Endothelial cell (in vitro differentiated cells): ENCODE measurements at regions not wholly inside any gene's neighbourhood (a gene's known extent, or its start where the extent isn't known, plus 50 kb on each side); places are given as distances from the start of the nearest gene placed in this dataset.

Experiments used
- DNase-seq: peaks from one replicate; pipeline ENCODE4 v3.0.0; 2021; ENCODE audit warnings: low spot score
- H3K27ac Mint-ChIP-seq: one replicate; pipeline ENCODE4 v1.8.0; 2021; ENCODE audit warnings: mixed read lengths, inconsistent platforms; ENCODE audit not compliant: unreplicated experiment
- H3K27me3 Mint-ChIP-seq: one replicate; pipeline ENCODE4 v1.8.0; 2021; ENCODE audit warnings: mild to moderate bottlenecking, moderate library complexity, mixed read lengths, inconsistent platforms; ENCODE audit not compliant: unreplicated experiment
- H3K36me3 Mint-ChIP-seq: one replicate; pipeline ENCODE4 v1.8.0; 2021; ENCODE audit warnings: mild to moderate bottlenecking, low read depth, mixed read lengths, inconsistent platforms; ENCODE audit not compliant: unreplicated experiment
- H3K4me1 Mint-ChIP-seq: one replicate; pipeline ENCODE4 v1.8.0; 2021; ENCODE audit warnings: mild to moderate bottlenecking, mixed read lengths, inconsistent platforms; ENCODE audit not compliant: unreplicated experiment
- H3K4me3 Mint-ChIP-seq: one replicate; pipeline ENCODE4 v1.8.0; 2021; ENCODE audit warnings: mild to moderate bottlenecking, mixed read lengths, inconsistent platforms; ENCODE audit not compliant: unreplicated experiment
- H3K9me3 Mint-ChIP-seq: one replicate; pipeline ENCODE4 v1.8.0; 2021; ENCODE audit warnings: mixed read lengths, inconsistent platforms; ENCODE audit not compliant: unreplicated experiment
- TF ChIP-seq, protein P1 (sequence below): fragments of 200-600 bp; sonication (generic); IDR thresholded peaks from one replicate; pipeline ENCODE4 v1.5.0; 2021; ENCODE audit warnings: antibody characterized with exemption; ENCODE audit not compliant: unreplicated experiment

DNA sequence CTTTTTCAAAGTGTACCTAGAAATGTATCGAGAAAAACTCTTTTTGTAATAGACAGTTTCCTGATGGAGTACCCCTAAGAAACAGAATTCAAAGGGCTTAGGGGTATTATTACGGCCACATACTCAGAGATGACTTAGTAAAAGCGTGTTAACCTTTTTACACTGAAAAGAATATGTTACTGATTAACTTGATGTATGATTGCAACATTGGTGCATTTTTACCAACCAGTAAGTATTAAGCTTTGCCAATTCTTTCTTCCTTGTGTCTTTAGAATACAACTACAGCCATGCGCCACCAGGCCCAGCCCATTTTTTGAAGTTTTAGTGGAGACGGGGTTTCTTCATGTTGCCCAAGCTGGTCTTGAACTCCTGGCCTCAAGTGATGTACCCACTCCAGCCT is 1997.0 kb upstream of the LRRTM1 start:
- H3K4me1 Mint-ChIP-seq: no peaks in the 10 kb centered on the region

DNA sequence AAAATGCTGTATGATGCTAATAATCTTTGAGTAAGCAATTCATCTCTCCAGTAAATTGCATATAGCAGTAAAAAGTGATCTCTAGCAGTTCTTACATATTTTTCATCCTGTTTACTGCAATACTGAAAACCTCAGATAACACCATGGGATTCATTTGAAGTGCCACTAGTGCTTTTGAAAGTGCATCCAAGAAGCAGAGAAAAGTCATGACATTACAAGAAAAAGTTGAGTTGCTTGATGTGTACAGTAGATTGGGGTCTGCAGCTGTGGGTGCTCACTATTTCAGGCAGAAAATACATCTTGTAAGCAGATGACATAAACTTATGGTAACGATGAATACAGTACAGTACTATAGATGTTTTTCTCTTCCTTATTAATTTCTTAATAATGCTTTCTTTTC is 1984.9 kb upstream of the LRRTM1 start:
- H3K27ac Mint-ChIP-seq: no peak overlapping the region
- H3K9me3 Mint-ChIP-seq: no peaks in the 10 kb centered on the region
- peaks cover under 1% of the 10 kb centered on the region for H3K27me3 Mint-ChIP-seq
- no peak for DNase-seq
- H3K4me3 Mint-ChIP-seq: no peak overlapping the region
- H3K36me3 Mint-ChIP-seq: no peaks in the 10 kb centered on the region
- TF ChIP-seq, protein P1, sequence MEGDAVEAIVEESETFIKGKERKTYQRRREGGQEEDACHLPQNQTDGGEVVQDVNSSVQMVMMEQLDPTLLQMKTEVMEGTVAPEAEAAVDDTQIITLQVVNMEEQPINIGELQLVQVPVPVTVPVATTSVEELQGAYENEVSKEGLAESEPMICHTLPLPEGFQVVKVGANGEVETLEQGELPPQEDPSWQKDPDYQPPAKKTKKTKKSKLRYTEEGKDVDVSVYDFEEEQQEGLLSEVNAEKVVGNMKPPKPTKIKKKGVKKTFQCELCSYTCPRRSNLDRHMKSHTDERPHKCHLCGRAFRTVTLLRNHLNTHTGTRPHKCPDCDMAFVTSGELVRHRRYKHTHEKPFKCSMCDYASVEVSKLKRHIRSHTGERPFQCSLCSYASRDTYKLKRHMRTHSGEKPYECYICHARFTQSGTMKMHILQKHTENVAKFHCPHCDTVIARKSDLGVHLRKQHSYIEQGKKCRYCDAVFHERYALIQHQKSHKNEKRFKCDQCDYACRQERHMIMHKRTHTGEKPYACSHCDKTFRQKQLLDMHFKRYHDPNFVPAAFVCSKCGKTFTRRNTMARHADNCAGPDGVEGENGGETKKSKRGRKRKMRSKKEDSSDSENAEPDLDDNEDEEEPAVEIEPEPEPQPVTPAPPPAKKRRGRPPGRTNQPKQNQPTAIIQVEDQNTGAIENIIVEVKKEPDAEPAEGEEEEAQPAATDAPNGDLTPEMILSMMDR: no peak
- no peaks in the 10 kb centered on the region for H3K4me1 Mint-ChIP-seq

More for the DNA sequence above, 1997.0 kb upstream of the LRRTM1 start:
- H3K27me3 Mint-ChIP-seq: peaks cover 2% of the 10 kb centered on the region
- no peak for DNase-seq
- H3K4me3 Mint-ChIP-seq: no peak overlapping the region
- H3K27ac Mint-ChIP-seq: no peak overlapping the region
- H3K36me3 Mint-ChIP-seq: no peaks in the 10 kb centered on the region
- TF ChIP-seq, protein P1: no peak
- no peaks in the 10 kb centered on the region for H3K9me3 Mint-ChIP-seq

DNA sequence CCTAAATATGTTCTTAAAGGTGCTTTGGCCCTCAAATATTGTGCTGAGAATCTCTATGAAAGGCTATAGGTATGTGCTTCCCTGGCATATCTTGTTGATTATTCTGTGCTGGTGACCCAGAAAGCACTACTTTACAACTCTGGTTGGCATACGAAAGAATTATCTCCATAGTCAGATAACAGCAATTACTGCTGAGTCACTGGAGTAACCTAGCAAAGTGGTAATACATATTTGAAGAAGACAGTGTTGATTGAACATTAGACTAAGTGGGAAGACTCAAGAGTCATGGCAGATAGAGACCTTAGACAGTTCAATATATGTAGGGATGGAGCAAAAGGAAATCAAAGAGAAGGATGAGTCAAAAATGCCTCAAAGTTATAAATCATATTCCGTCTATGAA is 1978.5 kb upstream of the LRRTM1 start:
- TF ChIP-seq, protein P1: no peak
- H3K9me3 Mint-ChIP-seq: no peaks in the 10 kb centered on the region
- H3K27ac Mint-ChIP-seq: no peak overlapping the region
- no peaks in the 10 kb centered on the region for H3K27me3 Mint-ChIP-seq
- no peak for DNase-seq
- H3K4me3 Mint-ChIP-seq: no peak overlapping the region
- no peaks in the 10 kb centered on the region for H3K4me1 Mint-ChIP-seq
- no peaks in the 10 kb centered on the region for H3K36me3 Mint-ChIP-seq

DNA sequence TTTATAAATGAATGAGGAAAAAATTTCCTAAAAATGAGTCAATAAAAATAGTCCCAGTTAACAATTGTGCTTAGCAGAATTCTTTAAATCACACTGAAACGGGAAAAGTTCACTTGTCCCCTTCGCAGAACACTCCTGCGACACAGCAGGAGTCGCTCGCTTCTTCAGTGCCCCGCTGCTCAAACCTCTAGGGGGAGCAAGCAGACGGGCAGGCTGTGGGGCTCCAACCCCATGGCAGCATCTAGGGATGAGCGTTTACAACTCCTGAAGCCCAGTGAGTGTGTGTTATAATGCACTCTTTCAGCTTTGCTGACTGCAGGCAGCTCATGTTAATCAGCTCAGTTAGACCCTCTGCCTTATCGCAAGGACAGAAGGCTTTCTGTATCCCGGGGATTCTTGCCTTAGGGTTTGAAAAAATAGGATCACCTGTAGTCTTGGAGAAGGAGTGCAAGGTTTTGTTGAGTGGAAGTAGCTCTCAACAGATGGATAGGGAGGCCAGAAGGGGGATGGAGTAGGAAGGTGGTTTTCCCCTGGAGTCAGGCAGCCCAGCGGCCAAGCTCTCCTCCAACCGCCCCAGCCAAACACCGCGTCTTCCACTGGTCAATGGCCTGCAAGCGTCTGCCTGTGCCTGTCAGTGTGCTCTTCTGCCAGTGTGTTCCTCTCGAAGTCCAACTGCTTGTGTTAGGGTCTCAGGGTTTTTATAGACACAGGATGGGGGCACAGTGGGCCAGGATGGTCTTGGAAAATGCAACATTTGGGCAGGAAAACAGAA is 1977.7 kb upstream of the LRRTM1 start:
- H3K9me3 Mint-ChIP-seq: no peaks in the 10 kb centered on the region
- H3K27me3 Mint-ChIP-seq: no peaks in the 10 kb centered on the region
- peak; percentile 35 for DNase-seq
- H3K4me3 Mint-ChIP-seq: no peak overlapping the region
- H3K36me3 Mint-ChIP-seq: no peaks in the 10 kb centered on the region
- no peak overlapping the region for H3K27ac Mint-ChIP-seq
- TF ChIP-seq, protein P1: no peak
- no peaks in the 10 kb centered on the region for H3K4me1 Mint-ChIP-seq

DNA sequence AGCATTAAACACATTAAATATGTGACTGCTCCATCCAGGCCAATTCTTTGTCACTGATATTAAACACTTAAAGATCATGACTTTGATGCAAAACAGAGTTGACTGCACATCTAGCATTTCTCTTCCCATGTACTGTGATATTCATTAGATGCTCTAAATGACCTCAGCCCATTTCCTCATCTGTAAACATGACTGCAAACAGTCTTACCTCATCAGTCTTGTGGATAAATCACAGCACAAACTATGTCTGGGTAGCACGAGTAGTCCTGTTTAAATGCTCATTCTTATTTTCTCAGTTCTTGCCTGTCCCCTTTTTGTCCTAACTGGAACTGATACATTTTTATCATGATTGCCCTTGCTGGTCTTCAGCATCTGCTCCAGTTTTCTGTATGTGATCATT is 1974.8 kb upstream of the LRRTM1 start:
- Mint-ChIP-seq H3K27ac (no peak overlapping the region), H3K4me3 (no peak overlapping the region), H3K9me3 (no peaks in the 10 kb centered on the region), H3K36me3 (no peaks in the 10 kb centered on the region), H3K4me1 (no peaks in the 10 kb centered on the region), H3K27me3 (no peaks in the 10 kb centered on the region)
- DNase-seq: no peak
- TF ChIP-seq, protein P1: no peak
